ENCODE measurements at regions not wholly inside any gene's neighbourhood (a gene's known extent, or its start where the extent isn't known, plus 50 kb on each side); places are given as distances from the start of the nearest gene placed in this dataset.

DNA sequence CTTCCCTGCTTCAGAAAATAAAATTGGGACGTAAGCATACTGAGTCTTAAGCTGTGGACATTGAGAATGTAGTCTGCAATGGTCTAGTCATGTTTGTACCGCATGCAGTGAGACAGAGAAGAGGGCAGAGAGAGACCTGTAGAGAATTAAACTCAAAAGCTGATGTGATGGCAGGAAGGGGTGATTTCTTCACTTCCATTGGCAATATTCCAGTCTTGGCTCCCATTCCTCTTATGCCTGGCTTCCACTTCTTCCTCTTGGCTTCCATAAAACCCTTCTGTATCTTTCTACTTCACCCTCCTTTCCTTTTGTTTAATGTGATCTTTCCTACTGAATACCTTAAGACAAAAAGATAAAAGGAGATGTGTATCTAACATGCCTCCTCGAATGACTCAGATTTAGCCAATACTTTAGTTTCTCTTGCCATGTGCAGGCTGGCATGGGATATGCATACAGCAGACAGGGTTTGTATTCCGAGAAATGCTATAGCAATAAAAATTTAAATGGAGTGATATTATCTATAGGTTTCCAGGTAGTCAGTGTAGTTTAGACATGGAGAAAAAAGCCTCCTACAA, 423.1 kb upstream of the DYNLRB2 start:
- H3K27me3 ChIP-seq (ENCODE audit: control insufficient read depth in 1 of 2, insufficient read depth in 2 of 2, low read length in 2 of 2) = peaks cover 0 to 2% of the 10 kb centered on the region in 2 experiments
- Mint-ChIP-seq H3K4me1 (ENCODE audit: low read depth) (no peaks in the 10 kb centered on the region), H3K36me3 (ENCODE audit: low read depth) (no peaks in the 10 kb centered on the region), H3K4me3 (no peak overlapping the region), H3K27me3 (peaks cover 16% of the 10 kb centered on the region), H3K27ac (no peak overlapping the region), H3K9me3 (no peaks in the 10 kb centered on the region)
- no peak overlapping the region for H3K4me3 ChIP-seq (ENCODE audit: low read length)
- TF ChIP-seq, protein P1, sequence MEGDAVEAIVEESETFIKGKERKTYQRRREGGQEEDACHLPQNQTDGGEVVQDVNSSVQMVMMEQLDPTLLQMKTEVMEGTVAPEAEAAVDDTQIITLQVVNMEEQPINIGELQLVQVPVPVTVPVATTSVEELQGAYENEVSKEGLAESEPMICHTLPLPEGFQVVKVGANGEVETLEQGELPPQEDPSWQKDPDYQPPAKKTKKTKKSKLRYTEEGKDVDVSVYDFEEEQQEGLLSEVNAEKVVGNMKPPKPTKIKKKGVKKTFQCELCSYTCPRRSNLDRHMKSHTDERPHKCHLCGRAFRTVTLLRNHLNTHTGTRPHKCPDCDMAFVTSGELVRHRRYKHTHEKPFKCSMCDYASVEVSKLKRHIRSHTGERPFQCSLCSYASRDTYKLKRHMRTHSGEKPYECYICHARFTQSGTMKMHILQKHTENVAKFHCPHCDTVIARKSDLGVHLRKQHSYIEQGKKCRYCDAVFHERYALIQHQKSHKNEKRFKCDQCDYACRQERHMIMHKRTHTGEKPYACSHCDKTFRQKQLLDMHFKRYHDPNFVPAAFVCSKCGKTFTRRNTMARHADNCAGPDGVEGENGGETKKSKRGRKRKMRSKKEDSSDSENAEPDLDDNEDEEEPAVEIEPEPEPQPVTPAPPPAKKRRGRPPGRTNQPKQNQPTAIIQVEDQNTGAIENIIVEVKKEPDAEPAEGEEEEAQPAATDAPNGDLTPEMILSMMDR (IDR thresholded peaks at IDR 0.05) = no peak
- ChIA-PET CTCF (no interaction called here), POLR2A (no interaction called here)
- DNase-seq = no peak
- ATAC-seq (ENCODE audit: poor library complexity) = no peak
- H3K9me3 ChIP-seq (ENCODE audit: control insufficient read depth in 1 of 2, insufficient read depth in 1 of 2, low read length in 2 of 2) = no peaks in the 10 kb centered on the region
- no peaks in the 10 kb centered on the region for H3K36me3 ChIP-seq (ENCODE audit: insufficient read depth, low read length)
- H3K4me1 ChIP-seq (ENCODE audit: insufficient read depth, low read length) = no peaks in the 10 kb centered on the region
- no peak overlapping the region for H3K27ac ChIP-seq (ENCODE audit: low read depth in 1 of 2, low read length in 2 of 2)
- intact Hi-C loops (cut with DNase I, micrococcal nuclease) = no loop called here

DNA sequence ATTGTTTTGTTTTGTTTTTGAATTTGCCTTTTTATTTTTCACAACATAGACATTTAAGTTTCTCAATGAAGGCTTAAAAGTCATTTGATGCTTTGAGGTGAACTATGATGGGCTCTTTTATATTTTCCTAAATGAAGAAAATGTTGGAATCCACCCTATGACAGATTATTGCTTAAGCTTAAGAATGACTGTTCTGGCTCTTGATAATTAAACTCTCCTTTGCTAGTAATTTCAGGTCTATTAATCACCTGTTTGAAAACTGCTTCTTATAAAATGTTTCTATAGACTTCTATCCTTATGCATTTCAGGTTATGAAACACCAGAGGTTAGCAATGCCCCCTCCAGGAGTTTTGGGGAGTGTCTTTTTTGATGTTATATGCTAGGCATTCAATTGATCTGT, 424.1 kb upstream of the DYNLRB2 start:
- Histone ChIP-seq H3K9me3 (ENCODE audit: control insufficient read depth in 1 of 2, insufficient read depth in 1 of 2, low read length in 2 of 2) (no peaks in the 10 kb centered on the region), H3K27me3 (ENCODE audit: control insufficient read depth in 1 of 2, insufficient read depth in 2 of 2, low read length in 2 of 2) (peaks cover 0 to 2% of the 10 kb centered on the region in 2 experiments), H3K4me1 (ENCODE audit: insufficient read depth, low read length) (no peaks in the 10 kb centered on the region), H3K27ac (ENCODE audit: low read depth in 1 of 2, low read length in 2 of 2) (no peak overlapping the region), H3K36me3 (ENCODE audit: insufficient read depth, low read length) (no peaks in the 10 kb centered on the region), H3K4me3 (ENCODE audit: low read length) (no peak overlapping the region)
- H3K36me3 Mint-ChIP-seq (ENCODE audit: low read depth) = no peaks in the 10 kb centered on the region
- H3K27me3 Mint-ChIP-seq = peaks cover 16% of the 10 kb centered on the region
- ChIA-PET CTCF (no interaction called here), POLR2A (no interaction called here)
- DNase-seq (no peak), ATAC-seq (ENCODE audit: poor library complexity) (no peak)
- H3K27ac Mint-ChIP-seq = no peak overlapping the region
- no peak overlapping the region for H3K4me3 Mint-ChIP-seq
- TF ChIP-seq, protein P1 (IDR thresholded peaks at IDR 0.05) = no peak
- H3K4me1 Mint-ChIP-seq (ENCODE audit: low read depth) = no peaks in the 10 kb centered on the region
- intact Hi-C loops (cut with DNase I, micrococcal nuclease) = no loop called here
- H3K9me3 Mint-ChIP-seq = no peaks in the 10 kb centered on the region

DNA sequence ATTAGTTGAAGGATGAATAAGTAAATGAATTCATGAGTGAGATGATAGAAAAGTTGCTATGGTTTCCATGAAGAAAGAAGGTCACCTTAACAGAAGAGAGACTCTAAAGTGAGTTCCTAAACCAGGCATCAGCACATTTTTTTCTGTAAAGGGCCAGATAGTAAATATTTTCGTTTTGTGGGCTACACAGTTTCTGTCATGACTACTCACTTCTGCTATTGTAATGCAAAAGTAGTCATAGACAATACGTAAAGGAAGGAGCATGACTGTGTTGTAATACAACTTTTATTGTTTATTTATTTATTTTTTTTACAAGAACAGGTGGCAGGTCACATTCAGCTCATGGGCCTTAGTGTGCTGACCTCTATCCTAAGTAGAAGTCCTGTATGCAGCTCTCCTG, 426.1 kb upstream of the DYNLRB2 start:
- Histone ChIP-seq H3K9me3 (ENCODE audit: control insufficient read depth in 1 of 2, insufficient read depth in 1 of 2, low read length in 2 of 2) (no peaks in the 10 kb centered on the region), H3K4me3 (ENCODE audit: low read length) (no peak overlapping the region), H3K27me3 (ENCODE audit: control insufficient read depth in 1 of 2, insufficient read depth in 2 of 2, low read length in 2 of 2) (peaks cover 0 to 2% of the 10 kb centered on the region in 2 experiments), H3K4me1 (ENCODE audit: insufficient read depth, low read length) (no peaks in the 10 kb centered on the region), H3K36me3 (ENCODE audit: insufficient read depth, low read length) (no peaks in the 10 kb centered on the region), H3K27ac (ENCODE audit: low read depth in 1 of 2, low read length in 2 of 2) (no peak overlapping the region)
- DNase-seq (no peak), ATAC-seq (ENCODE audit: poor library complexity) (no peak)
- ChIA-PET CTCF (no interaction called here), POLR2A (no interaction called here)
- H3K27me3 Mint-ChIP-seq = peaks cover 15% of the 10 kb centered on the region
- no peaks in the 10 kb centered on the region for H3K4me1 Mint-ChIP-seq (ENCODE audit: low read depth)
- H3K36me3 Mint-ChIP-seq (ENCODE audit: low read depth) = no peaks in the 10 kb centered on the region
- no peak overlapping the region for H3K27ac Mint-ChIP-seq
- intact Hi-C loops (cut with DNase I, micrococcal nuclease) = no loop called here
- H3K4me3 Mint-ChIP-seq = no peak overlapping the region
- H3K9me3 Mint-ChIP-seq = no peaks in the 10 kb centered on the region
- TF ChIP-seq, protein P1 (IDR thresholded peaks at IDR 0.05) = no peak

All from CD4-positive, alpha-beta T cell (primary cell).